SK-N-SH (cell line): ENCODE measurements at regions not wholly inside any gene's neighbourhood (a gene's known extent, or its start where the extent isn't known, plus 50 kb on each side); places are given as distances from the start of the nearest gene placed in this dataset.

Experiments
- CTCF ChIA-PET: fragments of 300-600, 350-600 bp; formaldehyde crosslinking; extraction: SDS; loops from one replicate; lab custom pipeline; 2021; lab: Yijun Ruan, JAX
- POLR2A ChIA-PET: fragments of 350-600 bp; sonication (Branson Sonifier 250); formaldehyde crosslinking; extraction: SDS; loops from one replicate; lab custom pipeline; 2020; ENCODE audit warnings: antibody characterized with exemption, inconsistent platforms; lab: Yijun Ruan, JAX
- DNase-seq: peaks from one replicate; pipeline ENCODE4 v3.0.0; 2012
- H2AFZ ChIP-seq: fragments of 200-600 bp; sonication (generic); 2 replicates; pipeline ENCODE4 v1.8.1; 2016; ENCODE audit warnings: antibody characterized with exemption, mild to moderate bottlenecking, low read depth
- H3F3A ChIP-seq: fragments of 200-600 bp; sonication (generic); replicated peaks from 2 replicates; pipeline ENCODE3; 2016; ENCODE audit warnings: antibody characterized with exemption, mild to moderate bottlenecking; ENCODE audit not compliant: insufficient read depth
- H3K27ac ChIP-seq, 2 experiments: fragments of 200-500 bp in 1 of 2; fragments of 200-600 bp in 1 of 2; sonication (Bioruptor generic) in 1 of 2; sonication (generic), shearing (Covaris generic) in 1 of 2; 2 replicates each; pipeline versions ENCODE4 v1.5.1 to v1.6.1; 2014 to 2016; ENCODE audit warnings: low read depth in 2 of 2, inconsistent platforms in 1 of 2, low read length in 1 of 2, mild to moderate bottlenecking in 1 of 2, mixed read lengths in 1 of 2
- H3K27me3 ChIP-seq: fragments of 200-600 bp; sonication (generic), shearing (Covaris generic); 2 replicates; pipeline ENCODE4 v1.6.1; 2016; ENCODE audit warnings: mixed run types; ENCODE audit not compliant: insufficient read depth
- H3K36me3 ChIP-seq, 2 experiments: fragments of 200-500 bp in 1 of 2; fragments of 200-600 bp in 1 of 2; sonication (Bioruptor generic) in 1 of 2; sonication (generic) in 1 of 2; replicated peaks in 1 of 2; 2 replicates each; pipeline versions ENCODE3 to v1.5.1; 2014 to 2016; ENCODE audit warnings: low read length in 1 of 2, mild to moderate bottlenecking in 1 of 2; ENCODE audit not compliant: insufficient read depth in 2 of 2, control insufficient read depth in 1 of 2
- H3K4me1 ChIP-seq, 2 experiments: fragments of 200-500 bp in 1 of 2; fragments of 200-600 bp in 1 of 2; sonication (Bioruptor generic) in 1 of 2; sonication (generic), shearing (Covaris generic) in 1 of 2; 2 replicates each; pipeline versions ENCODE4 v1.5.1 to v1.6.1; 2014 to 2016; ENCODE audit warnings: low read depth in 1 of 2, low read length in 1 of 2, mixed run types in 1 of 2; ENCODE audit not compliant: insufficient read depth in 2 of 2, control insufficient read depth in 1 of 2
- H3K4me2 ChIP-seq: fragments of 200-600 bp; sonication (generic), shearing (Covaris generic); 2 replicates; pipeline ENCODE4 v1.6.1; 2017; ENCODE audit warnings: mixed run types
- H3K4me3 ChIP-seq, 2 experiments: fragments of 200-500 bp in 1 of 2; fragments of 200-600 bp in 1 of 2; sonication (Bioruptor generic) in 1 of 2; sonication (generic), shearing (Covaris generic) in 1 of 2; 2 replicates each; pipeline versions ENCODE4 v1.5.1 to v1.8.1; 2014 to 2016; ENCODE audit warnings: low read depth in 2 of 2, inconsistent platforms in 1 of 2, low read length in 1 of 2, mild to moderate bottlenecking in 1 of 2, mixed read lengths in 1 of 2, moderate library complexity in 1 of 2
- H3K79me2 ChIP-seq: fragments of 200-600 bp; sonication (generic); 2 replicates; pipeline ENCODE4 v1.8.1; 2017; ENCODE audit warnings: mild to moderate bottlenecking; ENCODE audit not compliant: insufficient read depth
- H3K9ac ChIP-seq: fragments of 200-600 bp; sonication (generic); 2 replicates; pipeline ENCODE4 v1.6.1; 2017; ENCODE audit warnings: mixed run types
- H3K9me2 ChIP-seq: fragments of 200-600 bp; sonication (generic); 2 replicates; pipeline ENCODE4 v1.6.1; 2017; ENCODE audit warnings: mixed run types
- H3K9me3 ChIP-seq: fragments of 200-600 bp; sonication (generic); 2 replicates; pipeline ENCODE4 v1.6.1; 2017; ENCODE audit warnings: mixed run types, mild to moderate bottlenecking, moderate library complexity
- H4K20me1 ChIP-seq: fragments of 200-600 bp; sonication (generic); 2 replicates; pipeline ENCODE4 v1.6.1; 2017; ENCODE audit warnings: mild to moderate bottlenecking, mixed run types; ENCODE audit not compliant: insufficient read depth
- CHD2 ChIP-seq: fragments of 150-350 bp; IDR thresholded peaks from 2 replicates; pipeline ENCODE4 v1.6.1; 2018; ENCODE audit warnings: low read length; ENCODE audit not compliant: partially characterized antibody
- ELF1 ChIP-seq: IDR thresholded peaks from 2 replicates; pipeline ENCODE4 v1.4.0; 2012
- GABPA ChIP-seq: IDR thresholded peaks from 2 replicates; pipeline ENCODE4 v1.4.0; 2012; ENCODE audit warnings: low read depth, mild to moderate bottlenecking
- GATA2 ChIP-seq: sonication (generic); formaldehyde crosslinking; IDR thresholded peaks from 2 replicates; pipeline ENCODE4 v1.5.0; 2020; ENCODE audit warnings: mild to moderate bottlenecking, missing genetic modification reagents
- MEF2A ChIP-seq: IDR thresholded peaks from 2 replicates; pipeline ENCODE4 v1.4.0; 2012; ENCODE audit warnings: low read depth, borderline replicate concordance
- MXI1 ChIP-seq: IDR thresholded peaks from 2 replicates; pipeline ENCODE4 v1.6.1; 2012; ENCODE audit warnings: mild to moderate bottlenecking, low read depth, low read length, improper control_type of control experiment
- NRF1 ChIP-seq: IDR thresholded peaks from 2 replicates; pipeline ENCODE4 v1.6.1; 2012; ENCODE audit warnings: low read depth, mild to moderate bottlenecking, low read length
- POLR2AphosphoS5 ChIP-seq: IDR thresholded peaks from 2 replicates; pipeline ENCODE4 v1.6.1; 2012; ENCODE audit warnings: low read depth, low read length
- RFX5 ChIP-seq: IDR thresholded peaks from 2 replicates; pipeline ENCODE4 v1.6.1; 2012; ENCODE audit warnings: mild to moderate bottlenecking, improper control_type of control experiment, low read length
- RXRA ChIP-seq: IDR thresholded peaks from 2 replicates; pipeline ENCODE4 v1.4.0; 2012; ENCODE audit warnings: low read depth, mild to moderate bottlenecking, borderline replicate concordance
- SMC3 ChIP-seq: IDR thresholded peaks from 2 replicates; pipeline ENCODE4 v1.6.1; 2012; ENCODE audit warnings: low read depth, low read length, improper control_type of control experiment
- TAF1 ChIP-seq: IDR thresholded peaks from 2 replicates; pipeline ENCODE4 v1.6.1; 2012; ENCODE audit warnings: low read depth, mild to moderate bottlenecking, low read length, moderate library complexity, borderline replicate concordance
- TEAD4 ChIP-seq: IDR thresholded peaks from 2 replicates; pipeline ENCODE4 v1.4.0; 2012; ENCODE audit warnings: mild to moderate bottlenecking, borderline replicate concordance; ENCODE audit not compliant: insufficient read depth
- WGBS: methylation state at CpG from one replicate; pipeline ENCODE4 v1.1.6; 2017; ENCODE audit warnings: low lambda C conversion rate; 5-methylcytosine and 5-hydroxymethylcytosine counted together
- TF ChIP-seq, protein P1 (sequence below): IDR thresholded peaks from 2 replicates; pipeline ENCODE4 v1.4.0; 2012; ENCODE audit warnings: low read depth, borderline replicate concordance
- TF ChIP-seq, protein P2 (sequence below): IDR thresholded peaks from 2 replicates; pipeline ENCODE4 v1.4.0; 2012; ENCODE audit warnings: low read depth
- TF ChIP-seq, protein P3 (sequence below): fragments of 150-350 bp; IDR thresholded peaks from 2 replicates; pipeline ENCODE4 v1.6.1; 2016; ENCODE audit warnings: mild to moderate bottlenecking, low read depth, low read length
- TF ChIP-seq, protein P4 (sequence below): IDR thresholded peaks from 2 replicates; pipeline ENCODE4; 2012
- TF ChIP-seq, protein P5 (sequence below): fragments of 200-600 bp; sonication (generic); IDR thresholded peaks from 2 replicates; pipeline ENCODE4 v1.6.1; 2017; ENCODE audit warnings: antibody characterized with exemption, mild to moderate bottlenecking, moderate library complexity
- TF ChIP-seq, protein P6 (sequence below): fragments of 150-350 bp; IDR thresholded peaks from 2 replicates; pipeline ENCODE4 v1.6.1; 2017; ENCODE audit warnings: antibody characterized with exemption, low read length, low read depth, borderline replicate concordance

DNA sequence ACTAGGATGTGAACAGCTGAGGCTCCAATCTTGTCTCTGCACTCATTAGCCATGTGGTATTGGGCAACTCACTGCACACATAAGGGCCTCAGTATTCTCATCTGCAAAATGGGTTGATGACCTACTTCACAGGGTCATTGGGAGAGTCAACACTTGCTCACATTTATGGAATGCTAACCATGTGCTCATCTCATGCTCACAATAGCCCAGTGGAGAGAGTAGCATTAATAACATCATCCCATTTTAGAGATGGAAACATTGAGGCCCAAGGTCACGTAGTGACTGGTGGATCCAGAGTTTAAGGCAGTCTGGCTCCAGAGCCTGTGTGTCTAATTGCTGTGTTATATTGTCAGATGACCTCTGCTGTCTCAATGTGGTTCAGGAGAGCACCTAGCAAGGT lies 270.2 kb upstream of the SRRM4 start:
- CTCF ChIA-PET: interaction anchor here (1.3 to 4.3 kb wide), 2 partner anchors 63 to 130 kb away, joined by 3 to 29 read pairs; no protein-coding TSS in a partner anchor
- Histone ChIP-seq H3K36me3 (no peaks in the 10 kb centered on the region), H3K9me3 (no peaks in the 10 kb centered on the region), H3K9me2 (no peaks in the 10 kb centered on the region), H3K4me3 (no peak overlapping the region; a peak in 1 of 4 replicates), H2AFZ (no peak overlapping the region), H3K9ac (no peak overlapping the region), H3K4me1 (no peaks in the 10 kb centered on the region), H4K20me1 (no peaks in the 10 kb centered on the region), H3F3A (no peaks in the 10 kb centered on the region), H3K27me3 (no peaks in the 10 kb centered on the region), H3K79me2 (no peaks in the 10 kb centered on the region), H3K4me2 (no peak overlapping the region), H3K27ac (no peak overlapping the region)
- TF ChIP-seq CHD2 (no peak), NRF1 (no peak), TEAD4 (no peak), RFX5 (no peak), ELF1 (no peak), MEF2A (no peak), MXI1 (no peak)
- TF ChIP-seq, protein P1, sequence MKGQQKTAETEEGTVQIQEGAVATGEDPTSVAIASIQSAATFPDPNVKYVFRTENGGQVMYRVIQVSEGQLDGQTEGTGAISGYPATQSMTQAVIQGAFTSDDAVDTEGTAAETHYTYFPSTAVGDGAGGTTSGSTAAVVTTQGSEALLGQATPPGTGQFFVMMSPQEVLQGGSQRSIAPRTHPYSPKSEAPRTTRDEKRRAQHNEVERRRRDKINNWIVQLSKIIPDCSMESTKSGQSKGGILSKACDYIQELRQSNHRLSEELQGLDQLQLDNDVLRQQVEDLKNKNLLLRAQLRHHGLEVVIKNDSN: no peak
- TF ChIP-seq, protein P2, sequence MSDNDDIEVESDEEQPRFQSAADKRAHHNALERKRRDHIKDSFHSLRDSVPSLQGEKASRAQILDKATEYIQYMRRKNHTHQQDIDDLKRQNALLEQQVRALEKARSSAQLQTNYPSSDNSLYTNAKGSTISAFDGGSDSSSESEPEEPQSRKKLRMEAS: no peak
- TF ChIP-seq, protein P3, sequence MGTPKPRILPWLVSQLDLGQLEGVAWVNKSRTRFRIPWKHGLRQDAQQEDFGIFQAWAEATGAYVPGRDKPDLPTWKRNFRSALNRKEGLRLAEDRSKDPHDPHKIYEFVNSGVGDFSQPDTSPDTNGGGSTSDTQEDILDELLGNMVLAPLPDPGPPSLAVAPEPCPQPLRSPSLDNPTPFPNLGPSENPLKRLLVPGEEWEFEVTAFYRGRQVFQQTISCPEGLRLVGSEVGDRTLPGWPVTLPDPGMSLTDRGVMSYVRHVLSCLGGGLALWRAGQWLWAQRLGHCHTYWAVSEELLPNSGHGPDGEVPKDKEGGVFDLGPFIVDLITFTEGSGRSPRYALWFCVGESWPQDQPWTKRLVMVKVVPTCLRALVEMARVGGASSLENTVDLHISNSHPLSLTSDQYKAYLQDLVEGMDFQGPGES: no peak
- 17% methylated on average over 1 of the region's 1 CpG for WGBS
- no peak for DNase-seq
- POLR2A ChIA-PET: no interaction called here

DNA sequence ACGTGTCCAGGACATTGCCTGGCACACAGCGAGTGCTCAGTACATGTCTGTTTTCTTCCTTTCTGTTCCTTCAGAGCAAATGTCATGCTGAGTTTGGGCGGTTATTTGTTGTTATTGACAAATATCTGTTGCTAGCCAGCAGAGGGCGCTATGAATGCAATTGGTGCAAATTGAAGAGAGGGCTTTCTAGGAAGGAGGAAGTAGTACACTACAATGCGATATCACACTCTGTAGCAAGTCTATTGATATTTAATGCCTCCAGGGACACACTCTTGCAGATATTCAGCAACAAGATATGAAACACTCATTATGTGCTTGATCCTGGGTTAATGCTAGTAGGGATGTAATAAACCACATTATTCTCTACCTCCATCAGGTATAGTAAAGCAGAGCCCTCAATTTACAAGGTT lies 267.3 kb upstream of the SRRM4 start:
- whole genome bisulfite sequencing: 12% methylated on average over 5 of the region's 5 CpGs
- TF ChIP-seq SMC3: peak; percentile 66; the same call in 1 of the 2 replicates
- TF ChIP-seq NRF1: no peak
- TF ChIP-seq RXRA: no peak
- no peak for TF ChIP-seq GABPA
- no peak for TF ChIP-seq TEAD4
- TF ChIP-seq, protein P4, sequence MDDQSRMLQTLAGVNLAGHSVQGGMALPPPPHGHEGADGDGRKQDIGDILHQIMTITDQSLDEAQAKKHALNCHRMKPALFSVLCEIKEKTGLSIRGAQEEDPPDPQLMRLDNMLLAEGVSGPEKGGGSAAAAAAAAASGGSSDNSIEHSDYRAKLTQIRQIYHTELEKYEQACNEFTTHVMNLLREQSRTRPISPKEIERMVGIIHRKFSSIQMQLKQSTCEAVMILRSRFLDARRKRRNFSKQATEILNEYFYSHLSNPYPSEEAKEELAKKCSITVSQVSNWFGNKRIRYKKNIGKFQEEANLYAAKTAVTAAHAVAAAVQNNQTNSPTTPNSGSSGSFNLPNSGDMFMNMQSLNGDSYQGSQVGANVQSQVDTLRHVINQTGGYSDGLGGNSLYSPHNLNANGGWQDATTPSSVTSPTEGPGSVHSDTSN: no peak
- no peak for TF ChIP-seq GATA2 (CRISPR knock-in tag)
- TF ChIP-seq TAF1: no peak
- TF ChIP-seq, protein P5, sequence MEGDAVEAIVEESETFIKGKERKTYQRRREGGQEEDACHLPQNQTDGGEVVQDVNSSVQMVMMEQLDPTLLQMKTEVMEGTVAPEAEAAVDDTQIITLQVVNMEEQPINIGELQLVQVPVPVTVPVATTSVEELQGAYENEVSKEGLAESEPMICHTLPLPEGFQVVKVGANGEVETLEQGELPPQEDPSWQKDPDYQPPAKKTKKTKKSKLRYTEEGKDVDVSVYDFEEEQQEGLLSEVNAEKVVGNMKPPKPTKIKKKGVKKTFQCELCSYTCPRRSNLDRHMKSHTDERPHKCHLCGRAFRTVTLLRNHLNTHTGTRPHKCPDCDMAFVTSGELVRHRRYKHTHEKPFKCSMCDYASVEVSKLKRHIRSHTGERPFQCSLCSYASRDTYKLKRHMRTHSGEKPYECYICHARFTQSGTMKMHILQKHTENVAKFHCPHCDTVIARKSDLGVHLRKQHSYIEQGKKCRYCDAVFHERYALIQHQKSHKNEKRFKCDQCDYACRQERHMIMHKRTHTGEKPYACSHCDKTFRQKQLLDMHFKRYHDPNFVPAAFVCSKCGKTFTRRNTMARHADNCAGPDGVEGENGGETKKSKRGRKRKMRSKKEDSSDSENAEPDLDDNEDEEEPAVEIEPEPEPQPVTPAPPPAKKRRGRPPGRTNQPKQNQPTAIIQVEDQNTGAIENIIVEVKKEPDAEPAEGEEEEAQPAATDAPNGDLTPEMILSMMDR: peak; percentile 43
- no peak for TF ChIP-seq POLR2AphosphoS5
- no peak for TF ChIP-seq ELF1
- TF ChIP-seq, protein P6, sequence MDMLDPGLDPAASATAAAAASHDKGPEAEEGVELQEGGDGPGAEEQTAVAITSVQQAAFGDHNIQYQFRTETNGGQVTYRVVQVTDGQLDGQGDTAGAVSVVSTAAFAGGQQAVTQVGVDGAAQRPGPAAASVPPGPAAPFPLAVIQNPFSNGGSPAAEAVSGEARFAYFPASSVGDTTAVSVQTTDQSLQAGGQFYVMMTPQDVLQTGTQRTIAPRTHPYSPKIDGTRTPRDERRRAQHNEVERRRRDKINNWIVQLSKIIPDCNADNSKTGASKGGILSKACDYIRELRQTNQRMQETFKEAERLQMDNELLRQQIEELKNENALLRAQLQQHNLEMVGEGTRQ: no peak

More for the DNA sequence above, 267.3 kb upstream of the SRRM4 start:
- Histone ChIP-seq H3K79me2 (no peaks in the 10 kb centered on the region), H4K20me1 (no peaks in the 10 kb centered on the region), H3K36me3 (no peaks in the 10 kb centered on the region), H3K9me2 (no peaks in the 10 kb centered on the region), H3K27me3 (no peaks in the 10 kb centered on the region), H3K4me3 (no peak overlapping the region; a peak in 1 of 4 replicates), H3K9ac (no peak overlapping the region), H3K4me2 (no peak overlapping the region), H2AFZ (no peak overlapping the region), H3K9me3 (no peaks in the 10 kb centered on the region), H3K27ac (no peak overlapping the region), H3K4me1 (no peaks in the 10 kb centered on the region), H3F3A (no peaks in the 10 kb centered on the region)
- ChIA-PET CTCF (interaction anchor here (0.6 to 4.9 kb wide), 21 partner anchors 8 to 699 kb away, joined by 3 to 34 read pairs (median 4); no protein-coding TSS in a partner anchor), POLR2A (no interaction called here)
- peak; percentile 66 for DNase-seq
